Nephron progenitor cell (in vitro differentiated cells): ENCODE measurements at regions not wholly inside any gene's neighbourhood (a gene's known extent, or its start where the extent isn't known, plus 50 kb on each side); places are given as distances from the start of the nearest gene placed in this dataset.

Experiments used
- DNase-seq: peaks from one replicate; pipeline ENCODE4 v3.0.0; 2021
- H3K27ac Mint-ChIP-seq: 2 replicates; pipeline ENCODE4 v1.8.0; 2021; ENCODE audit warnings: mild to moderate bottlenecking, moderate library complexity, mixed read lengths
- H3K27me3 Mint-ChIP-seq: 2 replicates; pipeline ENCODE4 v1.8.0; 2021; ENCODE audit warnings: mild to moderate bottlenecking, low read depth, mixed read lengths; ENCODE audit not compliant: poor library complexity
- H3K36me3 Mint-ChIP-seq: 2 replicates; pipeline ENCODE4 v1.8.0; 2021; ENCODE audit warnings: low read depth, mixed read lengths
- H3K4me1 Mint-ChIP-seq: 2 replicates; pipeline ENCODE4 v1.8.0; 2021; ENCODE audit warnings: mixed read lengths
- H3K4me3 Mint-ChIP-seq: 2 replicates; pipeline ENCODE4 v1.8.0; 2021; ENCODE audit warnings: mild to moderate bottlenecking, moderate library complexity, mixed read lengths
- H3K9me3 Mint-ChIP-seq: 2 replicates; pipeline ENCODE4 v1.8.0; 2021; ENCODE audit warnings: mild to moderate bottlenecking, moderate library complexity, mixed read lengths
- CTCF ChIP-seq: fragments of 200-600 bp; sonication (generic); IDR thresholded peaks from 2 replicates; pipeline ENCODE4 v1.5.0; 2021; ENCODE audit warnings: antibody characterized with exemption

GRCh38 chr5:13063088-13063487, 881.4 kb downstream of the DNAH5 start:
- Mint-ChIP-seq H3K36me3 (no peaks in the 10 kb centered on the region), H3K27me3 (no peaks in the 10 kb centered on the region), H3K4me1 (no peaks in the 10 kb centered on the region), H3K9me3 (no peaks in the 10 kb centered on the region), H3K4me3 (no peak overlapping the region), H3K27ac (no peak overlapping the region)
- TF ChIP-seq CTCF = no peak
- DNase-seq = no peak

- H3K27ac Mint-ChIP-seq = no peak overlapping the region
- H3K9me3 Mint-ChIP-seq = no peaks in the 10 kb centered on the region
- DNase-seq = no peak
- no peaks in the 10 kb centered on the region for H3K4me1 Mint-ChIP-seq
- no peak overlapping the region for H3K4me3 Mint-ChIP-seq
- no peaks in the 10 kb centered on the region for H3K36me3 Mint-ChIP-seq
- no peaks in the 10 kb centered on the region for H3K27me3 Mint-ChIP-seq
- TF ChIP-seq CTCF = no peak
Observed at GRCh38 chr5:13045897-13046551, 898.5 kb downstream of the DNAH5 start.

- Mint-ChIP-seq H3K9me3 (no peaks in the 10 kb centered on the region), H3K4me1 (no peaks in the 10 kb centered on the region), H3K27ac (no peak overlapping the region), H3K27me3 (peaks cover 4% of the 10 kb centered on the region), H3K36me3 (no peaks in the 10 kb centered on the region), H3K4me3 (no peak overlapping the region)
- no peak for TF ChIP-seq CTCF
- no peak for DNase-seq
Observed at GRCh38 chr5:13034061-13034460, 910.4 kb downstream of the DNAH5 start.

- Mint-ChIP-seq H3K27me3 (peaks cover 4% of the 10 kb centered on the region), H3K9me3 (no peaks in the 10 kb centered on the region), H3K4me3 (no peak overlapping the region), H3K36me3 (no peaks in the 10 kb centered on the region), H3K4me1 (no peaks in the 10 kb centered on the region), H3K27ac (no peak overlapping the region)
- no peak for TF ChIP-seq CTCF
- no peak for DNase-seq
Observed at GRCh38 chr5:13029211-13029610, 915.3 kb downstream of the DNAH5 start.

- Mint-ChIP-seq H3K27me3 (peaks cover 4% of the 10 kb centered on the region), H3K36me3 (no peaks in the 10 kb centered on the region), H3K27ac (no peak overlapping the region), H3K4me1 (no peaks in the 10 kb centered on the region), H3K9me3 (no peaks in the 10 kb centered on the region), H3K4me3 (no peak overlapping the region)
- no peak for TF ChIP-seq CTCF
- no peak for DNase-seq
Observed at GRCh38 chr5:13027874-13028273, 916.6 kb downstream of the DNAH5 start.

- H3K36me3 Mint-ChIP-seq = no peaks in the 10 kb centered on the region
- no peak overlapping the region for H3K4me3 Mint-ChIP-seq
- H3K4me1 Mint-ChIP-seq = no peaks in the 10 kb centered on the region
- TF ChIP-seq CTCF = no peak
- no peaks in the 10 kb centered on the region for H3K27me3 Mint-ChIP-seq
- no peak for DNase-seq
- no peaks in the 10 kb centered on the region for H3K9me3 Mint-ChIP-seq
- no peak overlapping the region for H3K27ac Mint-ChIP-seq
Observed at GRCh38 chr5:13019729-13020128, 924.8 kb downstream of the DNAH5 start.
